ENCODE measurements at regions not wholly inside any gene's neighbourhood (a gene's known extent, or its start where the extent isn't known, plus 50 kb on each side); places are given as distances from the start of the nearest gene placed in this dataset.

GRCh38 chr2:220209093-220209492, 581.7 kb downstream of the SLC4A3 start:
- no peaks in the 10 kb centered on the region for H3K4me1 ChIP-seq (ENCODE audit: insufficient read depth, low read length)
- H3K36me3 Mint-ChIP-seq (ENCODE audit: low read depth) = no peaks in the 10 kb centered on the region
- H3K27ac ChIP-seq (ENCODE audit: low read depth in 1 of 2, low read length in 2 of 2) = no peak overlapping the region
- H3K27me3 ChIP-seq (ENCODE audit: control insufficient read depth in 1 of 2, insufficient read depth in 2 of 2, low read length in 2 of 2) = no peaks in the 10 kb centered on the region
- H3K27ac Mint-ChIP-seq = no peak overlapping the region
- DNase-seq = no peak
- CTCF ChIA-PET = no interaction called here
- intact Hi-C loops (cut with DNase I, micrococcal nuclease) = no loop called here
- H3K9me3 ChIP-seq (ENCODE audit: control insufficient read depth in 1 of 2, insufficient read depth in 1 of 2, low read length in 2 of 2) = no peaks in the 10 kb centered on the region
- H3K4me3 ChIP-seq (ENCODE audit: low read length) = no peak overlapping the region
- TF ChIP-seq CTCF (IDR thresholded peaks at IDR 0.05) = no peak
- no peaks in the 10 kb centered on the region for H3K27me3 Mint-ChIP-seq
- ATAC-seq (ENCODE audit: poor library complexity) = no peak
- H3K4me3 Mint-ChIP-seq = no peak overlapping the region
- no peaks in the 10 kb centered on the region for H3K36me3 ChIP-seq (ENCODE audit: insufficient read depth, low read length)
- POLR2A ChIA-PET = no interaction called here
- no peaks in the 10 kb centered on the region for H3K9me3 Mint-ChIP-seq
- H3K4me1 Mint-ChIP-seq (ENCODE audit: low read depth) = no peaks in the 10 kb centered on the region

- Mint-ChIP-seq H3K4me1 (ENCODE audit: low read depth) (no peaks in the 10 kb centered on the region), H3K36me3 (ENCODE audit: low read depth) (no peaks in the 10 kb centered on the region), H3K27ac (no peak overlapping the region), H3K27me3 (no peaks in the 10 kb centered on the region), H3K9me3 (no peaks in the 10 kb centered on the region), H3K4me3 (no peak overlapping the region)
- Histone ChIP-seq H3K27ac (ENCODE audit: low read depth in 1 of 2, low read length in 2 of 2) (no peak overlapping the region), H3K36me3 (ENCODE audit: insufficient read depth, low read length) (no peaks in the 10 kb centered on the region), H3K27me3 (ENCODE audit: control insufficient read depth in 1 of 2, insufficient read depth in 2 of 2, low read length in 2 of 2) (no peaks in the 10 kb centered on the region), H3K4me1 (ENCODE audit: insufficient read depth, low read length) (no peaks in the 10 kb centered on the region), H3K9me3 (ENCODE audit: control insufficient read depth in 1 of 2, insufficient read depth in 1 of 2, low read length in 2 of 2) (no peaks in the 10 kb centered on the region), H3K4me3 (ENCODE audit: low read length) (no peak overlapping the region)
- DNase-seq = no peak
- POLR2A ChIA-PET = no interaction called here
- no peak for ATAC-seq (ENCODE audit: poor library complexity)
- CTCF ChIA-PET = no interaction called here
- intact Hi-C loops (cut with DNase I, micrococcal nuclease) = no loop called here
- no peak for TF ChIP-seq CTCF (IDR thresholded peaks at IDR 0.05)
These were observed 582.3 kb downstream of the SLC4A3 start for GRCh38 chr2:220209751-220210150.

GRCh38 chr2:220212296-220213080, 585.1 kb downstream of the SLC4A3 start:
- Histone ChIP-seq H3K27ac (ENCODE audit: low read depth in 1 of 2, low read length in 2 of 2) (no peak overlapping the region), H3K4me3 (ENCODE audit: low read length) (no peak overlapping the region), H3K36me3 (ENCODE audit: insufficient read depth, low read length) (no peaks in the 10 kb centered on the region), H3K27me3 (ENCODE audit: control insufficient read depth in 1 of 2, insufficient read depth in 2 of 2, low read length in 2 of 2) (no peaks in the 10 kb centered on the region), H3K4me1 (ENCODE audit: insufficient read depth, low read length) (no peaks in the 10 kb centered on the region), H3K9me3 (ENCODE audit: control insufficient read depth in 1 of 2, insufficient read depth in 1 of 2, low read length in 2 of 2) (no peaks in the 10 kb centered on the region)
- DNase-seq (no peak), ATAC-seq (ENCODE audit: poor library complexity) (no peak)
- TF ChIP-seq CTCF (IDR thresholded peaks at IDR 0.05) = no peak
- H3K27ac Mint-ChIP-seq = no peak overlapping the region
- CTCF ChIA-PET = no interaction called here
- H3K36me3 Mint-ChIP-seq (ENCODE audit: low read depth) = no peaks in the 10 kb centered on the region
- H3K9me3 Mint-ChIP-seq = no peaks in the 10 kb centered on the region
- no peak overlapping the region for H3K4me3 Mint-ChIP-seq
- POLR2A ChIA-PET = no interaction called here
- intact Hi-C loops (cut with DNase I, micrococcal nuclease) = no loop called here
- no peaks in the 10 kb centered on the region for H3K4me1 Mint-ChIP-seq (ENCODE audit: low read depth)
- H3K27me3 Mint-ChIP-seq = no peaks in the 10 kb centered on the region
